Endothelial cell of umbilical vein (primary cell): ENCODE measurements at regions not wholly inside any gene's neighbourhood (a gene's known extent, or its start where the extent isn't known, plus 50 kb on each side); places are given as distances from the start of the nearest gene placed in this dataset.

Source experiments
- CTCF ChIP-seq, 2 donors: IDR thresholded peaks; 1 replicate in 1 of 2; 2 replicates in 1 of 2; pipeline ENCODE4 v1.5.1; 2011; ENCODE audit warnings: low read length in 2 of 2, mild to moderate bottlenecking in 2 of 2, moderate library complexity in 2 of 2, control low read depth in 1 of 2, inconsistent platforms in 1 of 2, low read depth in 1 of 2; ENCODE audit not compliant: insufficient read depth in 1 of 2; ENCODE audit errors: extremely low read depth in 1 of 2
- POLR2A ChIP-seq: IDR thresholded peaks from 2 replicates; pipeline ENCODE4 v1.6.1; 2012; ENCODE audit warnings: low read depth, mild to moderate bottlenecking, control low read depth, low read length
- POLR2AphosphoS5 ChIP-seq: IDR thresholded peaks from 2 replicates; pipeline ENCODE4 v1.6.1; 2012; ENCODE audit warnings: low read depth, mild to moderate bottlenecking, control low read depth, low read length, moderate library complexity; ENCODE audit not compliant: insufficient read depth

GRCh38 chr5:121667292-121667691 is 184.4 kb upstream of the FTMT start:
- TF ChIP-seq CTCF (IDR thresholded peaks at IDR 0.05; ENCODE audit: extremely low read depth in 1 of 2, insufficient read depth in 1 of 2, low read depth in 1 of 2, low read length in 2 of 2) = no peak
- TF ChIP-seq POLR2AphosphoS5 = no peak
- TF ChIP-seq POLR2A = no peak
